NCI-H748 treated with DMSO at 0.1 percent for 48 hours (cell line): ENCODE measurements at regions not wholly inside any gene's neighbourhood (a gene's known extent, or its start where the extent isn't known, plus 50 kb on each side); places are given as distances from the start of the nearest gene placed in this dataset.
"Not testable (repeated sequence)": the region's sequence is repeated elsewhere in the genome, so short reads cannot be mapped to it uniquely, and the experiment has no call there.

ENCODE experiments used
- DNase-seq: peaks from one replicate; lab custom pipeline; 2025; lab: John Stamatoyannopoulos, UW

GRCh38 chr5:56658972-56659371, 156.4 kb upstream of the MAP3K1 start:
- no peak for DNase-seq

GRCh38 chr5:56656846-56657726, 158.3 kb upstream of the MAP3K1 start:
- no peak for DNase-seq

DNA sequence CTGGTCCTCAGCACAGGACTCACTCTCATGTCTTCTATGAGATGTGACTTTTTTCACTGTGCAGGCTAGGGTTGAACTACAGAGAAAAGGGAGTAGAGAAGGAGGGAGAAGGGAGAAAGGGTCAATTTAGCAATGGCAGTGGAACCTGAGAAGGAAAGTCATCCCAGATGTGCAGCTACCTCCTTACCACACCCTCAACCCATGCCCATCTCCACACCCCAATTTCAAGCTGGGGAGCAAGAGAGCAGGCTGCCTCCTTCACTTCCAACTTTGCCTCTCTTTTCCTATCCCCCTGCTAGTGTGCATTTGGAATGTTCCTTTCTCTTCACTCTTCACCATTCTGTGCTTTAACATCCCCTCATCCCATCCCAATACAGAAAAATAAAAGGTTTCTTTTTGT, 163.5 kb upstream of the MAP3K1 start:
- no peak for DNase-seq

DNA sequence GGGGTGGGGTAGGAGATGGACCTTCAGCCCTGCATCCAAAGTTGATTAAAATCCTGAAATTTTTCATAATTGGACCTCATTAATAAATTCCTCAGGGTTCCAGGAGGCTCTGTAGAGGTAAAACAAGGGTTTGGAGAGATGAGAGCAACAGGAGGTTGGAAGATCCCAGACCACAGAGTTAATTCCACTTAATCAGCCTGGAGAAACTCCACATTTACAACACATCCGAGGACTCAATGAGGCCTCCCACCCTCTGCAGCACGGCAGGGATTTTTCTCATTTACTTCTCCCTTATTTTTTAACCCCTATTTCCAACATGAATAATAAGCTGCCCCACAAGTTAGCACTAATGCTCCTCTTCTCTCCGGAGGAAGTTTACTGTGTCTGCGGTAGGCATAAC, 165.0 kb upstream of the MAP3K1 start:
- DNase-seq: no peak

- DNase-seq: no peak
Observed at GRCh38 chr5:56649569-56649968, 165.8 kb upstream of the MAP3K1 start.

- DNase-seq: no peak
Observed at GRCh38 chr5:56648460-56649034, 166.8 kb upstream of the MAP3K1 start.

DNA sequence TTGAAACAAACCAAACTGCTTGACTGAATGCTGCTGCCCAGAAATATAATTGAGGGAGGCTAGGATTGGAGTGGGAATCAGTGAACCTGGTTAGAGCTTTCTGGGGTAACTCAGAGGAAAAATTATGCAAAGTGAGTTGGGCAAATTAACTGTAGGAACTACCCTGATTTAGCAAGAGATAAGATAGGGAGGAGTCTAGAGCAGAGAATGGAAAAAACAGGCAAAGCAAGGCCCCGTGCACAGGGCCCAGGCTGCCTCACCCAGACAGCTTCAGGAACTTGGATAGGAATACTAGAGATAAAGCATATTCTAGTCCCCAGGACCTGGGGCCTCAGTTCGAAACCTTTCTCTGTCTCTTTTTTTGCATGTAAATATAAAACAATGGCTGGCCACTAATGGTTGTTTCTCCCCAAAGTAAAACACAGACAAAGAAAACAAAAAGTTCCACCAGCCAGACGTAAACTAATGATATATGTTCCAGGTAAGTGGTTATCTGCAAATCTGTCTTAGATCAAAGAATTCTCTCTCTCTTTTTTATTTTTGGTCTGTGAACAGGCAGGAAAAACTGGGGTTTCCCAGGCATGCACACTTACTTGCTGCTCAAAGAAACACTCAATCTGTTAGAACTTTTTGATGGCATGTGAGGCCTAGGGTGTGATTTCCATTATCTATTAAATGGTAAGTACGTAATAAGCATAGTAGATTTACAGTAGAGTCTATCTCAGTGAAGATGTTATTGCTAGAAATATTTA, 168.1 kb upstream of the MAP3K1 start:
- no peak for DNase-seq

DNA sequence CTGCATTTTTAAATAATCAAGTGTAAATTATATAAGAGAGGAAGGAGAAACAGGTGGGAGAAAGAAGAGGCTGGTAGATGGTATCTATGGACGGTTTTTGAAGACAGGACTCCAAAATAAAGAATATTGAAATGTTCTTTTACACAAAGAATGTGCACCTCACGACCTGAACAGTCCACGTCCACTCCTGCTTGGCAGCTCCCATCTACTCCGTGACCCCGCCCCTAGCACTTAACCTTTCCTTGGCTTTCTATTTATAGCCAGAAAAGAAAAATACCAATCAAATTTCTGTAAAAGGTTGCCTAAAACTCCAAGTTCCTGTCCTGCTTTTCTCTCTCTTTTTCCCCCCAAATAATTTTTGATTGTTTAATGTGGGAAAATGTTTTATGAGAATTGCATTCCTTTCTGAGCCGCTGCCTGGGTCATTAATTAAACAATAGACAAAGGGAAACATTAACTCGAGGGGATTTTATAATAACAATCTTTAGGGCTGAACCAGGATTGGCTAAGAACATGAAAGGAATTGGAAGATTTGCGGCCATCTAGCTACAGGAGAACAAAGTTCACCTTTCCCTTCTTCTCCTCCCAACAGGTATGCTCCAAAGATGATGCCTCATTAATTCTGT, 173.6 kb upstream of the MAP3K1 start:
- DNase-seq: no peak

DNA sequence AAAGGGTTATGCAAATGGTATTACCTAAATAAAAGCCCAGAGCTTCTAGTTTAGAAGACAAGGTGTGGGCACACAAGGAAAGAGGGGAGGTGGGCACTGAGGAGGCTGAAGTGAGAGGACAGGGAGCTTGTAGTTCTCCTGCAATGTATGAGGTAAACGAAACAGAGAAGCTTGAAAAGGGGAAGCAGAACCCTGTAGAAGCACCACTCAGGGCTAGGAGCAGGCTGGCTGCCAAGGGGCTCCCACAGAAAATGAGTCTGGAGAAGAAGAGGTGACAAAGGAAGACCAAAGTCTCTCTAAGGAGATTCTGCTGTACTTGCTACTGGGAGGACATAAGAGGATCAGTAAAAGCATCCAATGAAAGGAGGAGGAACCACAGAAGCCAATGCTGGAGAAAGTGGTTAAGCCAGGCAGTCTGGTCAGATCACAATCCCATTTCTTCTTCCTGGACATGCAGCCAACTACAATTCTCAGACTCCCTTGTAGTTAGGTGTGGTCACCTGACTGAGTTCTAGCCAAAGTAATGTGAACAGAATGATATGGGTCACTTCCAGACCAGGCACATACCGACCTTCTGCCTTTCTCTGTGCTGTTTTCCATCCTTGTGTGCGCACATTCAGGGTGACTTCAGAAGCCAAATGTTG, 174.5 kb upstream of the MAP3K1 start:
- no peak for DNase-seq

DNA sequence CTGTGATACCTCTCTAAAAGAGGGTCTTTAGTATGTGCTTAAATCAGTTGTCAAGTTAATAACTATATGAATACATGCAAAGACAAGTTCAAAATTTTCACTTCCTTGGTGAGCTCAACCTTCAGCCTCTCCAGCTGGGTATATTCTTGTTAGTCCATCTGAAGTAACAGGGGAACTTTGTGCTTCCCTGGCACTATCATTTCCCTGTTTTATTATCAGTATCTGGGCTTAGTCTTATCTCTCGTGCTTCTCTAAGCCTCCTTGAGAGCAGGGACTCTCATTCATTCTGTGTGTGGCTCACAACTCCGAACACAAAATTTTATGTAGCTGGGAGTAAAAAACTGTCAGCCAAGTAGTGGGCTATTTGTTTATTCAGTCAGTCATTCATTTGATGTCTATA, 175.9 kb upstream of the MAP3K1 start:
- no peak for DNase-seq

- no peak for DNase-seq
Observed at GRCh38 chr5:56638768-56639238, 176.5 kb upstream of the MAP3K1 start.

- peak; percentile 96 for DNase-seq
Observed at GRCh38 chr5:56638061-56638621, 177.2 kb upstream of the MAP3K1 start.

DNA sequence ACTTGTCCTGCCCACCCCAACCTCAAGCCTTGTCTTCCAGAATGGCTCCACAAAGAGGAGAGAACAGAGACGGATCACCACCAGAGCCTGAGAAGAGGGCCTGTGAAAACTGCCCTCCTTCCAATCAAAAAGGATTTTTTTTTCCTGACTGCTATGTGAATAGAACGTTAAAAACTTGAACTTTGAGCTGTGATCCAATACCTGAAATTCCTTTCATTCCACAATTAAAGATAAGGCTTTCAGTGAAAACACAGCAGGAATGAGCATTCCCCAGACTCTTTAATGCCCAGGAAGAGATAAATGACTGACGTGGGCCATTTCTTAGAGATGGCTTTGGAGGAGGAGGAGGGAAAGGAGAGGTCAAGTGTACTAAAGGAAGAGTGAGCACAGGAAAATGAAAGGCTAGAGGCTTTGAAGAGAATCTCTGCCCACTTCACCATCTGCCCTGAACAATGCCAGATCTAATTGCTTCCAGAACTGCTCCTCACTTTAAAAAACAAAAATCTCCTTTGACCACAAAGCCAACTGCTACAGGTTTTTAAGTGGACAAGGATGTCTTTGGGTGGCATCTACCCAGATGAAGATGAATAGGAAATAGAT, 177.9 kb upstream of the MAP3K1 start:
- DNase-seq: peak; percentile 38

GRCh38 chr5:56633950-56634349, 181.4 kb upstream of the MAP3K1 start:
- DNase-seq: no peak

DNA sequence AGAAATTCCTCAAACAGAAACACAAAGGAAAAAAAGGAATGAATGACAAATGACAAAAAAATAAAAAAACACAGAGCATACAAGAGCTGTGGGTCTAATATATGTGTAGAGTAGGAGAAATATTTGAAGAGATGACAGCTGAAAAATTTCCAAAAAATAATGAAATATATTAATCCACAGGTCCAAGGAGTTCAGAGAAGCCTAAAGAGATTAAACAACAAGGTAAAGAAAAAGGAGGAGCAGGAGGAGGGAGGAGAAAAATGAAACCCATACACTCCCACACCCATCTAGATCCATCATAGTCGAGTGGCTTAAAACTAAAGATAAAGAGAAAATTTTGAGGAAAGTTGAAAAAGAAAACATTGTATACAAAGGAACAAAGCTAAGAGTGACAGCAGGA, 182.4 kb upstream of the MAP3K1 start:
- no peak for DNase-seq

DNA sequence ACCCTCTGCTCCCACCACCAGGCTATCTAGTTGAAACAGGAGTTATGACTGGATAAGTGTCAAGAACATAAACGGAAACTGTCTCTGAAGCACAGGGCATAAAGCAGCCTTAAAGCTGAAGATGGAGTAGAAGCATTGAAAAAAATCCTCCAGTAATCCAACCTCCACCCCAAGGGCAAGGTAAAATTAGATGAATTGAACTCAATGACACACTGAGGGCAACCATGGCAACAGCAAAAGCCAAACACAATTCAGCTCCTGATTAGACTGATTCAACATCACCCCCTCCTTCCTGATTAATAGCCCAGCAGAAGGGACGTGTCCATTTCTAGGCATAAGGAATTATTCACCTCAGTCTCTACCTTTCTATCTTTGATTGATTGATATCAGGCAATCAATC, 183.2 kb upstream of the MAP3K1 start:
- DNase-seq: peak; percentile 64

GRCh38 chr5:56631719-56632118, 183.6 kb upstream of the MAP3K1 start:
- no peak for DNase-seq

DNA sequence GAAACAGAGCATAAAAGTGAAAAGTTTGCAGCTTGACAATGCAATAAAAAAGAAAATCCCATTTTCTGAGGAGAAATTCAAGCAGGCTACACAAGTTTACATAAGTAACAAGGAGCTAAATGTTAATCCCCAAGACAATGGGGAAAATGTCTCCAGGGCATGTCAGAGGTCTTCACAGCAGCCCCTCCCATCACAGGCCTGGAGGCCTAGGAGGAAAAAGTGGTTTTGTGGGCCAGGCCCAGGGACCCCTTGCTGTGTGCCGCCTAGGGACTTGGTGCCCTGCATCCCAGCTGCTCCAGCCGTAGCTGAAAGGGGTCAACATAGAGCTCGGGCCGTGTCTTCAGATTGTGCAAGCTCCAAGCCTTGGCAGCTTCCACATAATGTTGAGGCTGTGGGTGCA, 186.7 kb upstream of the MAP3K1 start:
- DNase-seq: not testable (repeated sequence)

DNA sequence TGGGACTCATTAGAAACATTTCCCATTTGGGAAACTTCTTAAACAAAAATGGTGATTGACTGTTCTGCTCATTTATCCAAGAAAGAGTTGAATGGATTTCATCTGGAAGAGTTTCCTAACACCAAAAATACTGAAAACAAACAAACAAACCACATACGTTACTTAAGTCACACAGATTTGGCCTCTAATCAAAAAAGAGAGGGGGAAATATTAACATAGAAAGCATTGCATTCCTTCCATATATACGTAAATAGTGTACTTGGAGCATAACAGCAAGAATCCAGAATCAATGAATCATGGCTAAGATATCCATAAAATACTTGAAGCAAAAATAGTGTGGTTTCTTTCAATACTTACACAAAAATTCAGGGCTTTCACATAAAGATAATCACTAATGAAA, 189.8 kb upstream of the MAP3K1 start:
- no peak for DNase-seq

- DNase-seq: no peak
Observed at GRCh38 chr5:56624751-56625150, 190.6 kb upstream of the MAP3K1 start.

GRCh38 chr5:56622141-56622540, 193.2 kb upstream of the MAP3K1 start:
- DNase-seq: no peak
